ENCODE measurements at regions not wholly inside any gene's neighbourhood (a gene's known extent, or its start where the extent isn't known, plus 50 kb on each side); places are given as distances from the start of the nearest gene placed in this dataset.

DNA sequence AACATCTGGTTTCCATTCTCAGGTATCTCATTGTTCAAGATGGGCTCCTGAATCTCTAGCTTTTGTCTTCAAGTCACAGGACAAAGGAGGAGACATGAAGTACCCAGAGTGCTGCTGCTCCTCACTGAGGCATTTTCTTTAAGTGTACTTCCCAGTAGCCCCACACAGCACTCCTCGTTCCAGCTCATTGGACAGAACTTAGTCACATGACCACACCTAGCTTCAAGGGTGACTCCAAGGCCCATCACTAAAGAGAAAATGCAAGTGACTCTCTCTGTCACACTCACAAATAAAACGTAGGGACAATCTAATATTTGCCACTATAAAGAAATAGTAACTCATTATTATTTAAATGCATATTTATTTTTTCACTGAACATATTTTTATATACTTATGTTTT is 58.3 kb upstream of the NEUROD6 start:
- CTCF ChIA-PET: no interaction called here
- no peak overlapping the region for H3K27ac ChIP-seq (ENCODE audit: low read length)
- intact Hi-C loops (cut with micrococcal nuclease; ENCODE audit: unreplicated experiment) (no loop called here), in situ Hi-C loops (cut with HindIII; ENCODE audit: low pct_unique_long_range_greater_than_20kb, low sequenced_read_pairs) (no loop called here)
- no peak for TF ChIP-seq SIN3A (IDR thresholded peaks at IDR 0.05; ENCODE audit: borderline replicate concordance, insufficient read depth, low read depth, low read length)
- TF ChIP-seq, protein P1, sequence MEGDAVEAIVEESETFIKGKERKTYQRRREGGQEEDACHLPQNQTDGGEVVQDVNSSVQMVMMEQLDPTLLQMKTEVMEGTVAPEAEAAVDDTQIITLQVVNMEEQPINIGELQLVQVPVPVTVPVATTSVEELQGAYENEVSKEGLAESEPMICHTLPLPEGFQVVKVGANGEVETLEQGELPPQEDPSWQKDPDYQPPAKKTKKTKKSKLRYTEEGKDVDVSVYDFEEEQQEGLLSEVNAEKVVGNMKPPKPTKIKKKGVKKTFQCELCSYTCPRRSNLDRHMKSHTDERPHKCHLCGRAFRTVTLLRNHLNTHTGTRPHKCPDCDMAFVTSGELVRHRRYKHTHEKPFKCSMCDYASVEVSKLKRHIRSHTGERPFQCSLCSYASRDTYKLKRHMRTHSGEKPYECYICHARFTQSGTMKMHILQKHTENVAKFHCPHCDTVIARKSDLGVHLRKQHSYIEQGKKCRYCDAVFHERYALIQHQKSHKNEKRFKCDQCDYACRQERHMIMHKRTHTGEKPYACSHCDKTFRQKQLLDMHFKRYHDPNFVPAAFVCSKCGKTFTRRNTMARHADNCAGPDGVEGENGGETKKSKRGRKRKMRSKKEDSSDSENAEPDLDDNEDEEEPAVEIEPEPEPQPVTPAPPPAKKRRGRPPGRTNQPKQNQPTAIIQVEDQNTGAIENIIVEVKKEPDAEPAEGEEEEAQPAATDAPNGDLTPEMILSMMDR (IDR thresholded peaks at IDR 0.05): no peak
- no peak for TF ChIP-seq TCF7L2 (IDR thresholded peaks at IDR 0.05; ENCODE audit: low read depth, low read length)
- no peak for TF ChIP-seq POLR2AphosphoS5 (IDR thresholded peaks at IDR 0.05; ENCODE audit: low read depth, low read length)
- TF ChIP-seq, protein P2, sequence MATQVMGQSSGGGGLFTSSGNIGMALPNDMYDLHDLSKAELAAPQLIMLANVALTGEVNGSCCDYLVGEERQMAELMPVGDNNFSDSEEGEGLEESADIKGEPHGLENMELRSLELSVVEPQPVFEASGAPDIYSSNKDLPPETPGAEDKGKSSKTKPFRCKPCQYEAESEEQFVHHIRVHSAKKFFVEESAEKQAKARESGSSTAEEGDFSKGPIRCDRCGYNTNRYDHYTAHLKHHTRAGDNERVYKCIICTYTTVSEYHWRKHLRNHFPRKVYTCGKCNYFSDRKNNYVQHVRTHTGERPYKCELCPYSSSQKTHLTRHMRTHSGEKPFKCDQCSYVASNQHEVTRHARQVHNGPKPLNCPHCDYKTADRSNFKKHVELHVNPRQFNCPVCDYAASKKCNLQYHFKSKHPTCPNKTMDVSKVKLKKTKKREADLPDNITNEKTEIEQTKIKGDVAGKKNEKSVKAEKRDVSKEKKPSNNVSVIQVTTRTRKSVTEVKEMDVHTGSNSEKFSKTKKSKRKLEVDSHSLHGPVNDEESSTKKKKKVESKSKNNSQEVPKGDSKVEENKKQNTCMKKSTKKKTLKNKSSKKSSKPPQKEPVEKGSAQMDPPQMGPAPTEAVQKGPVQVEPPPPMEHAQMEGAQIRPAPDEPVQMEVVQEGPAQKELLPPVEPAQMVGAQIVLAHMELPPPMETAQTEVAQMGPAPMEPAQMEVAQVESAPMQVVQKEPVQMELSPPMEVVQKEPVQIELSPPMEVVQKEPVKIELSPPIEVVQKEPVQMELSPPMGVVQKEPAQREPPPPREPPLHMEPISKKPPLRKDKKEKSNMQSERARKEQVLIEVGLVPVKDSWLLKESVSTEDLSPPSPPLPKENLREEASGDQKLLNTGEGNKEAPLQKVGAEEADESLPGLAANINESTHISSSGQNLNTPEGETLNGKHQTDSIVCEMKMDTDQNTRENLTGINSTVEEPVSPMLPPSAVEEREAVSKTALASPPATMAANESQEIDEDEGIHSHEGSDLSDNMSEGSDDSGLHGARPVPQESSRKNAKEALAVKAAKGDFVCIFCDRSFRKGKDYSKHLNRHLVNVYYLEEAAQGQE (IDR thresholded peaks at IDR 0.05; ENCODE audit: insufficient read depth in 1 of 2, low read depth in 2 of 2, low read length in 1 of 2): no peak
- POLR2A ChIA-PET: no interaction called here
- DNase-seq (ENCODE audit: low read depth, low spot score) (no peak), ATAC-seq (no peak)
- H3K36me3 ChIP-seq (ENCODE audit: control insufficient read depth, insufficient read depth, low read length): no peaks in the 10 kb centered on the region
- no TSS peak for BruUV-seq (replicated peaks)
- no peaks in the 10 kb centered on the region for H3K27me3 ChIP-seq (ENCODE audit: control insufficient read depth, insufficient read depth, low read length)
- H3K4me3 ChIP-seq (ENCODE audit: low read depth in 2 of 2, low read length in 2 of 2): no peak overlapping the region
- no peaks in the 10 kb centered on the region for H3K9me3 ChIP-seq (ENCODE audit: control insufficient read depth, insufficient read depth, low read depth, low read length)
- H3K4me1 ChIP-seq (ENCODE audit: control insufficient read depth, insufficient read depth, low read length): no peaks in the 10 kb centered on the region

DNA sequence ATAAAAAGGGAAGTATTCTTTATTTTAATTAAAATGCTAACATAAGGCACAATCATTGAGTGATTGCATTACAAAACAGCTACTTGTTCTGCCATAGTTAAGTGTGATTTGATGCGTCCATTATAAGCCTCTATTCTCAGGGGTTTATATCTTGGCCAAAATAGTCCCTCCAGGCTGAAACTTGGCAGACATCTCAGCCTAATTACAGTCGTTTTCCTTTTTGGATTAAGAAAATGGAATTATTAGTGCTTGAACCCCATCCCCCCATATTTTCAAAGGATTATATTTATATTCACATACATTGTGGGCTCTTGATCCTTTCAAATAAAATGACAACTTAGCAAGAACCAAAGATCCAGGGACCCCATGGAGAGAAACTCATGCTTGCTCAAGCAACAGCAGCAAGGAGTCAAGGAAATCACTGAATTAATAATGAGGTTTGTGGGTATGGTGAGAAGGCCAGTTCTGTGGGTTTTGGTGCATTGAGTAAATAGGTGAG is 66.7 kb upstream of the NEUROD6 start:
- no peaks in the 10 kb centered on the region for H3K9me3 ChIP-seq (ENCODE audit: control insufficient read depth, insufficient read depth, low read depth, low read length)
- no peaks in the 10 kb centered on the region for H3K27me3 ChIP-seq (ENCODE audit: control insufficient read depth, insufficient read depth, low read length)
- ChIA-PET CTCF (no interaction called here), POLR2A (no interaction called here)
- intact Hi-C loops (cut with micrococcal nuclease; ENCODE audit: unreplicated experiment): no loop called here
- no peaks in the 10 kb centered on the region for H3K36me3 ChIP-seq (ENCODE audit: control insufficient read depth, insufficient read depth, low read length)
- DNase-seq (ENCODE audit: low read depth, low spot score): no peak
- H3K27ac ChIP-seq (ENCODE audit: low read length): no peak overlapping the region
- in situ Hi-C loops (cut with HindIII; ENCODE audit: low pct_unique_long_range_greater_than_20kb, low sequenced_read_pairs): no loop called here
- TF ChIP-seq TCF7L2 (IDR thresholded peaks at IDR 0.05; ENCODE audit: low read depth, low read length) (no peak), POLR2AphosphoS5 (IDR thresholded peaks at IDR 0.05; ENCODE audit: low read depth, low read length) (no peak), SIN3A (IDR thresholded peaks at IDR 0.05; ENCODE audit: borderline replicate concordance, insufficient read depth, low read depth, low read length) (no peak)
- TF ChIP-seq, protein P2 (IDR thresholded peaks at IDR 0.05; ENCODE audit: insufficient read depth in 1 of 2, low read depth in 2 of 2, low read length in 1 of 2): no peak
- TF ChIP-seq, protein P1 (IDR thresholded peaks at IDR 0.05): no peak
- no peaks in the 10 kb centered on the region for H3K4me1 ChIP-seq (ENCODE audit: control insufficient read depth, insufficient read depth, low read length)
- no peak overlapping the region for H3K4me3 ChIP-seq (ENCODE audit: low read depth in 2 of 2, low read length in 2 of 2)
- ATAC-seq: no peak
- BruUV-seq (replicated peaks): no TSS peak

Measured in Panc1 (cell line).